Stimulated activated CD4-positive, alpha-beta T cell treated with anti-CD3 and anti-CD28 coated beads, Interleukin-2, amount 100 ng/mL, for 4 hours (primary cell): ENCODE measurements at regions not wholly inside any gene's neighbourhood (a gene's known extent, or its start where the extent isn't known, plus 50 kb on each side); places are given as distances from the start of the nearest gene placed in this dataset.
A peak's percentile ranks its signal among the peaks of the same experiment; 100 is the strongest.
"Not testable (repeated sequence)": the region's sequence is repeated elsewhere in the genome, so short reads cannot be mapped to it uniquely, and the experiment has no call there.

Experiments
- DNase-seq: peaks from one replicate; pipeline ENCODE4 v3.0.0-alpha.2; 2020; ENCODE audit warnings: low read depth

- peak; percentile 17 for DNase-seq
Measured at GRCh38 chr2:8229546-8229986, 452.3 kb upstream of the ID2 start.

GRCh38 chr2:8230466-8230865, 451.4 kb upstream of the ID2 start:
- no peak for DNase-seq

GRCh38 chr2:8231902-8232301, 450.0 kb upstream of the ID2 start:
- no peak for DNase-seq

DNA sequence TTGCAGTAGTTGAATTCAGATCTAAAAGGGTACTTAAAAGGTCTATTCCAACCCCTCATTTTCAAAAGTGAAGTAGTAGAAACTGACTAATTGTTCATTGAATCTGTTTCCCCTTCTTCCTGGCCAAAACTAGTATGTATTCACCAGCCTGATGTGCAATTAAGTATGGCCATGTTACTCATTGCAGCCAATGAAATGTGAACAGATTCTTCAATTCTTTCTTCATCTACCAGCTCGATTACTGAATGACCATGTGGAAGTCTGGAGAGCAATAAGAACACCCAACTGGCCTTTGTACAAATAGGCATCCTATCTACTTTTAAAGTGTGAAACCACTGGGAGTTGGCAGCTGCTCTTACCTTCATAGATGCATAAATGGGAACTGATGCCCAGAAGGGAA, 449.0 kb upstream of the ID2 start:
- no peak for DNase-seq

- no peak for DNase-seq
Measured at GRCh38 chr2:8234253-8234652, 447.6 kb upstream of the ID2 start.

DNA sequence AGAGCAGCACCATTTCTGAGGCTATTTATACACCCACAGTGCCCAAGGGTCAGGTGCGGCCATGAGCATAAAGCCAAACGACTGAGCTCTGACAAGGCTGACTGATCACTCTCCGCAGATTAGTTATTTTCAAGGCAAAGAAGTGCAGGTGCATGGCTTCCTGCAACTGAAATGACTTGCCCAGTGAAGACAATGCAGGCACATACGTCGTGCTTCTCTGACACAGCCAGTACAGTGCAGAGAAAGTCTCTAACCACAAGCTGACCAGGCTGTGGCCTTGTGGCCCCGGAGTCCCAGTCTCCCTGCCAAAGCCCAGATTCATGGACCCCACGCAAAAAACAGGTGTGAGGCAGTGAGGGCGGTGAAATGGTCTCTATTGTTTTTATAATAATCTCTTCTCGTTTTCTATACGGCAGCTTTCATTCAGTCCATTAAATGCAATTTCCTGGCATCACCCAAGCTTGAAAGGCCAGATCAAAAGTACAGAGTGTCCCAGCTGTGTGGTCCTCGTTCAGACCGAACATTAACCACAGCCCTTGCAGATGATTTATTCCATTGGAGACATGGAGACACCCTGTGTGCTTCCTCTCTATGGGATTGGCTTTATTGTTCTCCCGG, 447.0 kb upstream of the ID2 start:
- no peak for DNase-seq

DNA sequence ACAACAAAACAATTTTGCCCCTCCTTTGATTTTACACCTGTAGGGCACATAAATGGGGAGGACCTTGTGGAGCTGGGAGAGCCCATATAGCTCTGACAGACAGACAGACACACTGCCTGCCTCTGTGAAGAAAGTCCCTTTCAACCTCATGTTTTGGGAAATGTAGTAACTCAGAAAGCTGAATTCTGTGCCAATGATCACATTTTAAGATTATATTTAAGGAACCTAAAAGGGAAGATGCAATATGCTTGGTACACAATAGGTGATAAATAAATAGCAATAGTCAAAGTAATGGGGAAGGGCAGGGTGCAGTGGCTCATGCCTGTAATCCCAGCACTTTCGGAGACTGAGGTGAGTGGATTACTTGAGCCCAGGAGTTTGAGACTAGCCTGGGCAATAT, 446.4 kb upstream of the ID2 start:
- no peak for DNase-seq

DNA sequence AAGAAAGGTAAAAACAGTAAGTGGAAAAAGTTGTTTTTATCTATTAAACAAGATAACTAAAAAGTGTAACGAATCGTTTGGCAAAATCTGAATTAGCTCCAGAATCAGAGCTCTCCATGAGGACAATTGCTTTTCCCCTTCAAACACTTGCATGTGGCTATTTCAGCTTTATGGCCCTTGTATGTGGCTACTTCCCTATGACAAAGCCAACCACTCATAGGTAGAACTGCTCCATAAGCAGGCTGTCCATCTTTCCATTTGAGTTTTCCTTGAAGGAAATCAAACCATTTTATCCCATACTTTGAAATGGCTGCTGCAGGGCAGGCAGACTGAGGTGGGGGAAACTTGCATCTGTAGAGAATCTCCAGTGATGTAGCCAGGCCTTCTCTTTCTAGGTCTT, 445.5 kb upstream of the ID2 start:
- DNase-seq = no peak

- DNase-seq = no peak
Measured at GRCh38 chr2:8238521-8239230, 443.2 kb upstream of the ID2 start.

DNA sequence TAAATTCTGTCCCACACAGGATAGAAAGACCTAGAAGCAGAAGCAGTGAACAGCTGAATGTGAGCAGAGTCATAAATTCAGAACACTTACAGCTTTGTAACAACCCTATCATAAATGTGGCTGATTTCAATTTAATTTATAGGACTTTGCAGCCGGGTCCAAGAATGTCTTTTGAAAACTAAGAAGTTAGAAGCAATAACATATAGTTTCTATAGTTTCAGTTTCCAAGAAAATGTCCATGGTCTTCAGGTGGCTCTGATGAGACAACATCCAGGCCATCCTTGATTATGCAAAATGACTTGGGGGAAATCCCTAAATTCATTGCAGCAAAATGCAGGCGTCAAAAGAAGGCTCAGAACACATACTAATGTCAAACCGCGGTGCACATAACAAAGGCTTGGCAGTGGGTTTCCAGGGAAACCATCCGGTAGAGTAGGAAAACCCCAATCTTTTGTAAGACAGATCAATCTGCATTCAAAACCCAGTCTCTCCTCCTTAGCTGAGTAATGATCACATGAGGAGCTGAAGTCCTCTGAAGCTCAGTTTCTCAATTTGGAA, 442.2 kb upstream of the ID2 start:
- DNase-seq = no peak

GRCh38 chr2:8241317-8241716, 440.5 kb upstream of the ID2 start:
- no peak for DNase-seq

- no peak for DNase-seq
Measured at GRCh38 chr2:8242739-8243138, 439.1 kb upstream of the ID2 start.

- DNase-seq = no peak
Measured at GRCh38 chr2:8243748-8244400, 438.0 kb upstream of the ID2 start.

GRCh38 chr2:8244639-8245038, 437.2 kb upstream of the ID2 start:
- no peak for DNase-seq

- DNase-seq = no peak
Measured at GRCh38 chr2:8246137-8246536, 435.7 kb upstream of the ID2 start.

DNA sequence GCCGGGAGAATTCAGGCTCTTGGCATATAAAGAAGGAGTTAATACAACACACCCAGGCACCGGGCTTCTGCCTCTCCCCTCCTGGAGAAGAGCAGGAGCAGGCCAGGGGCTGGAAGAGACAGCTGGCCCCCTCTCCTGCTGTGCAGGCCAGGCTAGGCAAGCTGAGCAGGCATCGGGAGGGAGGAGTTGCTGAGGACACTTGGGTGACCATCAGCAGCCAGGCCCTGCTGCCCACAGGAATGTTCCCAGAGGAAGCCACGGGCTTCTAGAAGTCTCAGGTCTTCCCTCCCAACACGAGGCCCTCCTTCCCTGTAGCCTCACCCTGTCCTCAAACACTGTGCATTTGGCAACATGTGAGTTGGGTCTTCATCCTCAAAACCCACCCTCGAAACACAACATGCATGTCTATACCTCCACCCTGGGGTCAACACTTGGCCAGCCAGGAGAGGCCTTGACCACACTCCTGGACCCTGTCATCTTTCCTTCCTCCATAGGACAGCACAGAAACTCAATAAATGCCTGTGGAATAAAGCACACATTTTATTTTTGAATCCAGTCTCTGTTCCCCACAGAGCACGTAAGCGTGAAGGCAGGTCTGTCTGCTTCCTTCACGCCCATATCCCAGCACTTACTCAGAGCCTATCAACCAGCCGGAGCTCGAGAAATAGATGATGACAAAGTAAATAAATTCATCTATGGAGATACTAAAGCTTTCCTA, 433.8 kb upstream of the ID2 start:
- no peak for DNase-seq

DNA sequence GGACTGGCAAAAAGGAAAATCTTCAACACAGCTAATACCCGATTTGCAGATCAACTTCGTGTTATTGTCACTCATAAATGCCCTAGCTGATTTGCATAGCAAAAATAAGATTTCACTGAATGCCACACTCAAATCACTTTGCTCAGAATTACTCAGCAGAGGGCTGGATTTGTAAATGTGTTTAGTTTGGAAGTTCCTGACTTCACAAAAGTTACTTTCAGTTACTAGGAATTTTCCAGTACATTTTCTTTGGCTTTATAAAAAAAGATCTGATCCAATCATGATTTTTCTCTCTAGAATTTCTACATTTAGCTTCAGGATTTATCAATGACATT, 433.3 kb upstream of the ID2 start:
- DNase-seq = no peak

GRCh38 chr2:8249141-8249540, 432.7 kb upstream of the ID2 start:
- no peak for DNase-seq

- no peak for DNase-seq
Measured at GRCh38 chr2:8249769-8250168, 432.1 kb upstream of the ID2 start.

DNA sequence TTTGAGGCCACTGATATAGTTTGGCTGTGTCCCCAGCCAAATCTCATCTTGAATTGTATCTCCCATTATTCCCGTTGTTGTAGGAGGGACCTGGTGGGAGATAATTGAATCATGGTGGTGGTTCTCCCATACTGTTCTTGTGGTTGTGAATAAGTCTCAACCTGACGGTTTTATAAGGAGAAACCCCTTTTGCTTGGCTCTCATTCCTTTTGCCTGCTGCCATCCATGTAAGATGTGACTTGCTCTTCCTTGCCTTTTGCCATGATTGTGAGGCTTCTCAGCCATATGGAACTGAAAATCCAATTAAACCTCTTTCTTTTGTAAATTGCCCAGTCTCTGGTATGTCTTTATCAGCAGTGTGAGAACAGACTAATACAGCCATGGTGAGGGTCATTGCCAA, 431.6 kb upstream of the ID2 start:
- not testable (repeated sequence) for DNase-seq

DNA sequence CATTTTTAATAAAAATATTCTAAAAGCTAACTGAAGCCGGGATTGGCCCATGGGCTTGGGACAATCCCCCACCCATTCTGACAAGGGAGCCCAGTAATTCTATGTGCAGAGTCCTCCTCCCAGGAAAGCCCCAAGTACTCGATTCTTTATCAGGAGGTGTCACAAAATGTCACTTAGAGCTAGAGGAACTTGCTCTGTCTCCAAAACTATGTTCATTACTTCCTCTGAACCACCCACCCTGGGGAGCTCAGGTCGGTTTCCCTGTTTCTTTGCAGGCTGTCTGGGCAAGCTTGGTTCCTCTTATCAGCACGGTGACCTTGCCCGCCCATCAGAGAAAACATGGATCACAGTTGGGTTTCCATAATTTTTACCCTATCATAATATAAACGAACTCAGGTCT, 430.6 kb upstream of the ID2 start:
- no peak for DNase-seq

GRCh38 chr2:8251856-8252255, 430.0 kb upstream of the ID2 start:
- DNase-seq = no peak
